Mucosa of gallbladder (tissue), 1 donor: ENCODE measurements at regions not wholly inside any gene's neighbourhood (a gene's known extent, or its start where the extent isn't known, plus 50 kb on each side); places are given as distances from the start of the nearest gene placed in this dataset.
"Not testable (repeated sequence)": the region's sequence is repeated elsewhere in the genome, so short reads cannot be mapped to it uniquely, and the experiment has no call there.

Experiments used
- DNase-seq: peaks from one replicate; pipeline ENCODE4 v3.0.0-alpha.2; 2020; ENCODE audit warnings: low spot score
- donor health status: DM: no; HTN: no; CAD: no.

GRCh38 chr15:35929740-35930444 lies 383.9 kb upstream of the DPH6 start:
- DNase-seq, result no peak

- no peak for DNase-seq
Observed at GRCh38 chr15:35931799-35932341, 385.9 kb upstream of the DPH6 start.

DNA sequence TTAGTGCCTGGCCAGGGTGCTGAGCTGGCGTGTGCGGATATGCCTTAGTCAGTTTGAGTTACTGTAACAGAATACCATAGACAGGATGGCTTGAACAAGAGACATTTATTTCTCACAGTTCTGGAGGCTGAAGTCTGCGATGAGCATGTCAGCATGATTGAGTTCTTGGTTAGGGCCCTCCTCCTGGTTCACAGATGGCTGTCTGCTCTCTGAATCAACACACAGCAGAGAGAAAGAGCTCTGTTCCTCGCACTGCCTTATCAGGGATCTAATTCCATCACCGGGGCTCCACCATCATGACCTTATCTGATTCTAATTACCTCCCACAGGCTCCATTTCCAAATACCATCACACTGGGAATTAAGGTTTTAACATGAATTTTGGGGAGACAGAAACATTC lies 386.6 kb upstream of the DPH6 start:
- no peak for DNase-seq

DNA sequence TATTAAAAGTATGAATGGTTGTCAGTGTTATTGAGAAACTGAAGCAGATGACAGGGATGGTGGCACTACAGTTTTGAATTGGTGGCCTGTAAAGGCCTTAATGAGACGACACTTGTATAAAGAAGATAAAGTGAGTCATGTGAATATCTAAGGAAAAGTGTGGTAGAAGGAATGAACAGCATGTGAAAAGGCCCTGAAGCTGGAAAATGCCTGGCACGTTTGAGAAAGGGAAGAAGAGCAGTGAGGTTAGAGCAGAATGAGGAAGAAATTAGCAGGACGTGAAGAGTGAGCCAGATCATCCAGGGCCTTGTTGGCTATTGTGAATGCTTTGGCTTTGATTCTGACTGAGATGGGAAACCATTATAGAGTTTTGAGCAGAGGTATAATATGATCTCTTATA lies 387.6 kb upstream of the DPH6 start:
- DNase-seq, result no peak

DNA sequence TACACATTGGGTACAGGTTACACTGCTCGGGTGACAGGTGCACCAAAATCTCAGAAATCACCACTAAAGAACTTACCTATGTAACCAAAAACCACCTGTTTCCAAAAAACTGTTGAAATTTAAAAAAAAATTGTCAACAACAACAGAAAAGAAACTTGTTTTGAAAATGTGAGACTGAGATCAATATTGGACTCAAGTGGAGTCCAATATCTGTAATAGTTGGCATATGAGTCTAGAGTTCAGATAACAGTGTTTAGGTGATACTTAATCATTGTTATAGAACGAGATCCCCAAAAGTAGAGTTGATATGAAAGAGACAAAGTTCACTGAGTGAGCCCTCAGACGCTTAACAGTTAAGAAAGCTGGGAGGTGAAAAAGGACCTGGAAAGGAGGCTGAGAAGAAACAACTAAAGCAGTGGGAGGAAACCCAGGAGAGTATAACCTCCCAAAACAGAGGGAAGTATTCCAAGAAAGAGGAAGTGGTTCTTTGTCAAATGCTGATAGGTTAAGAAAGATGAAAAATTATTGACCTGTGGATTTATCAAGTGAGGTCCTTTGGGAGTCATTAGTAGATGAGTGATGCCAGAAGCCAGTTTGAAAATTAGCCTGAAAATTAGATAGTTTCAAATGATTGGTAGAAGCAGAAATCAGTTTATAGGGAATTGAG lies 388.6 kb upstream of the DPH6 start:
- no peak for DNase-seq

GRCh38 chr15:35936284-35936683 lies 390.3 kb upstream of the DPH6 start:
- no peak for DNase-seq

DNA sequence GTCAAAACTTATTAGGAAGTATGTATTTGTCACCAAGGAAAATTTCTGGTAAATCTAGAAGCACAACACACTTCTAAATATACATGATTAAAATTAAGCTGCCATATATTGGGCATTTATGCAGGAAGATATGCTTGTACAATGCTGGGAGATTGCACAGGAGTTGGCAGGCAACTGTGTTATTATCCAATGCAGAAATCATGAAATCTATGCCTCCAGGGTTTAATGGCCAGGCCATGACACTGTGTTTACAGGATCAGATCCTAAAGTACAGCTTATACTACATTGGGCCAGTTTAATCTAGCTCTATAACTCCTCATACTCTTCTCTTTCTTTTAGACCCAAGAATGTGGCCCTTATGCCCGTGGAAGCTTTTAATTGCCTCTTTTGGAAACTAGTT lies 391.4 kb upstream of the DPH6 start:
- no peak for DNase-seq

DNA sequence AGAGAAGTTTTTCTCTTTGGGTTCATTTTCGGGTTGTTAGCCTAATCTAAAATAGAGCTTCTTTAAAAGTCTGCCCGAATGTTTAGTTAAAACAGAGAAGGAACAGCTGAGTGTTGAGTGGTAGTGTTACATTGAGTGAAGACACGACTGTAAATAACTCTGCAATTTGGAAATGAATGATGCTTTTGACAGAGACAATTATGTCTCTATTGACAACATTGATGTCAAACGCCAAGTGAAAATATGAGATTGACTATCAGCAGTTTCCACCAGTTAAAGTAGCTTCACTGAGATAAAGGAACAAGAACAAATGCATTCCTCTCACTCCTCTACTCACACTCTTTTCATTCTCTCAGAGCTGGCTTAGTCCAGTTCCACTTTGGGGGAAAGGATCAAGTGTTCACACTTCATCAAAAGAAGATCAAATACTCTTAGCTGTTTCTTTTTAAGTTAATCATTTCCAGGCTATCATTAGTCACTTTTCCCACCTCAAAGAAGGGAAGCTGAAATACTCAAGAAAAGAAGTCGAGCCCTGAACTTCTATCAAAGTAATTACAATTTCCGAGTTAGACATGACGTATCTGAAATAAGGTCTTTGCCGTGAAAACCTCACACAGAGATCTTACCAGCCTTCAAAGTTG lies 399.1 kb upstream of the DPH6 start:
- no peak for DNase-seq

DNA sequence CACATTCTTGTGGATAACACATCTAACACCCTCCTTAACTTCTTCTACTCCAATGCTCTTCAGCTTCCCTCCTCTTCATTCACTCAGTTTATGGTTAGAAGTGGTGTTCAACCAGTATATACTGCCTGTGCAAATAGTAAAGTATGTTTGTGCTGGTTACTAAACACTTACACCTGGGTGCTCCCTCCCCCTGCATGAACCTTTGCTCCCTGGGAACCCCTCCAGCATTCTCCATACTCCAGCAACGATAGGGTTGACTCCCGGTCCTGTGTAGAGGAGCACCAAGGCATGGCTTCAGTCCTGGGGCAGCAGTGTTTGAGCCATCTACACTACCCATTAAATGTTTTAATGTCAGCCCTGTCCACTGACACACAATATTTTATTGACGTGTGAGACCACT lies 407.5 kb upstream of the DPH6 start:
- no peak for DNase-seq

GRCh38 chr15:35956056-35956455 lies 410.1 kb upstream of the DPH6 start:
- DNase-seq, result no peak

GRCh38 chr15:35958021-35958420 lies 412.1 kb upstream of the DPH6 start:
- no peak for DNase-seq

DNA sequence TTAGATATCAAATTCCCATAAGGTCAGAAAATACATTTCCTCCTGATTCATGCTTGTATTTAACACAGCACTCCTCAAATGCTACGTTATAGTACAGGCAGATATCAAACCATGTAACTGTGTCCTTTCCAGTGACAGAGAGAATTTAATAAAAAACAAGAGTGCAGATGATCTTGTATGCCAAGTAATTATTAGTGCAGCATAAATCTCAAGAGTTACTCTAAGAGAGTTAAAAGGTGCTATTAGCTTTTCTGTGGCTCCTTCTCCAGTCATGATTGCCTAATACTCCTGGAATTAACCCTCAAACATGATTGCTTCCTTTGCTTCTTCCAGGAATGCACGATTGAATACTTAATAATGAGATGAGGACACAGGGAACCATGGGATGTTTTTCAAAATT lies 413.0 kb upstream of the DPH6 start:
- DNase-seq, result no peak

GRCh38 chr15:35963326-35963725 lies 417.4 kb upstream of the DPH6 start:
- DNase-seq, result no peak

DNA sequence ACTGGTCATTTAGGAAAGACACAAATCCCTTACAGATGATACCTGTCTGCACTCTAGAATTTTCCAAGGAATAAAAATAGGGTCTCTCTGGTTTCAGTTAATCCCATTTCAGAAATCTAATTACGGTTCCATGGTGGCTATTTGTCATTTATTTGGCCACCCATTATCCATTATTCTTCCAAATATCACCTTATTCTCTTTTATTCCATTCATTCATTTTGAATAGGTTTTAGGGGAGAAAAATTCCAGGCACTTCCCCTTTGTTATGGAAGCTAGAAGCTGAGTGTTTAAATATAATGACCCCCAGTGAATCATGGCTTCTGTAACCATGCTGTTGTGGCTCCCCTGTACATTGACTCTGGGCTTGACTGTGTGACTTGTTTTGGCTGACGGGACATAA lies 420.8 kb upstream of the DPH6 start:
- DNase-seq, result no peak

DNA sequence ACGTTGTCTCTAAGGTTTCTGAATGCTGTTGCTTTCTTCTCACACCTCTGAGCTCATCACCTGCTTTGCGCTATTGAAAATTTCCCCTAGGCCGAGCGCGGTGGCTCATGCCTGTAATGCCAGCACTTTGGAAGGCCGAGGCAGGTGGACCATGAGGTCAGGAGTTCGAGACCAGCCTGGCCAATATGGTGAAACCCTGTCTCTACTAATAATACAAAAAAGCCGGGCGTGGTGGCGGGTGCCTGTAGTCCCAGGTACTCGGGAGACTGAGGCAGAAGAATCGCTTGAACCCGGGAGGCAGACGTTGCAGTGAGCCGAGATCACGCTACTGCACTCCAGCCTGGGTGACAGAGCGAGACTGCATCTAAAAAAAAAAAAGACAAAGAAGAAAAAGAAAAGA lies 422.0 kb upstream of the DPH6 start:
- DNase-seq, result not testable (repeated sequence)

DNA sequence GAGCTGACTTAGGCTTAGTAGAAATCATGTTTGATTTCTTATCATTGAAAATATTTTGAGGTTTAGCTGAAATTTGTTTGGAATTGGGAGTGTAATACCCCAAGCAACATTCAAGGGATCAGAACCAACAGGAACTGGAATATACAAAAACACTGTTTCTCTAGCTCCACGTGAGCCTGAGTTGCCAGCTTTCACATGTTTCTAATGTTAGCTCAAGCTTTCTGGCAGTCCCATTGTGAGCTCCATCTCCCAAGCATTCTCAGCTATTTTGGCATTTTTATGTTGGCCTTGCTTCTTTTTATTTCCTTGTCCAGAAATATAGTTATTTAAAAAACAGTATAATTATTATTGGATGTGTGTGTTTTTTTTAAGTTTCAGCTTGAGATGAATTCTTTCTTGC lies 427.1 kb upstream of the DPH6 start:
- no peak for DNase-seq

DNA sequence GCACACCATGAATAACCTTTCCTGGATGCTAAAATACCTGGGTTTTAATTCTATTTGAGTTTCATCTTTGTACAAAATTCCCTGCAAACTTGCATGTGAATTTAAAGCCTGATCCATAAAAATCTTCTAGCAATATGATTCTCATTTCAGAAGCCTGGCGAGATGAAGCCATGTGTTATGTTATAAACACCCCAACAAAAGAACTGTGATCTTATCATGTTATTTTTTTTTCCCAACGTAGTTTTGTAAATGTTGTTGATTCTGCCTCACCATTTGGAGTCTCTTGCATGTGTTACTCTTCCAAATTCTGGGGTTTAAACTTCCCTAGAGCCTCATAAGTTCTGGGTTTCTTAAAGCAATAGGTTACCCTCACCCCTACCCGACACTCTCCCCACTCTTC lies 428.1 kb upstream of the DPH6 start:
- DNase-seq, result no peak

DNA sequence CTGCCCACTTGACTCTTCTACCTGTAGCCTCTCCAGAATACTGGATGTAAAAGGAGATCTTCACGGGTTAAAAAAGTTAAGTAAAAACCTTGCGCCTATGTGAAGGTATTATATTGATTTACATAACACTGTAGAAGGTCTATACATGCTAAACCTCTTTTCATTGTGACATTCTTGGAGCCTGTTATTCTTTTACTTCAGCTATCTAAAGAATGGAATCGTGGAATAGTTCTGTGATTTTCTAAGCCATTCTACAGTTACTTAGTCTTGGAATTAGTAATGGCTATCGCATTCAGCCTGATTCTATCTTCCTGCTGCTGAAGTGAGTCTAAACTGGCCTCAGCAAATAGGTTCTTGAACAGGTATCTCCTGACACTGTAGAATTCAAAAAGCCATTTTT lies 430.0 kb upstream of the DPH6 start:
- no peak for DNase-seq

- DNase-seq, result no peak
Observed at GRCh38 chr15:35979608-35980007, 433.6 kb upstream of the DPH6 start.

- no peak for DNase-seq
Observed at GRCh38 chr15:35980719-35981118, 434.8 kb upstream of the DPH6 start.

GRCh38 chr15:35986191-35986721 lies 440.3 kb upstream of the DPH6 start:
- peak; percentile 12 for DNase-seq

DNA sequence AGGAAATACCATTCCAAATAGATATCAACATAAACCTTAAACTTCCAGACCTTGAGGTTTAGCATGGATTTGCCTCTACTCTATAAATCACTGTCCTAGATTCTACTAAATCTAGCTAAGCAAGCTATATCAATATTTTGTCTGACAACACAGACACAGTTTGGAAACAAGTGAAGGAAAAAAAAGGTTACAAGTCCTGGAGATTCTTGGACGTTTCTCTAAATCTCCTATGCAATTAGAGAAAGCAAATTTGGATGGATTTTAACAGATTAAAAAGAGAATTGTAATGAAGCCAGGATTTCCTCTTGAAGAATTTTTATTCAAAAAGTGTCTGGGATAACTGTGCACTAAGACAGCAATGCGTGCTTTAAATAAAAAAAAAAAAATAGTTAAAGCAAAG lies 441.1 kb upstream of the DPH6 start:
- no peak for DNase-seq

GRCh38 chr15:35991386-35991785 lies 445.4 kb upstream of the DPH6 start:
- DNase-seq, result no peak
